CD4-positive, CD25-positive, alpha-beta regulatory T cell (primary cell): ENCODE measurements at regions not wholly inside any gene's neighbourhood (a gene's known extent, or its start where the extent isn't known, plus 50 kb on each side); places are given as distances from the start of the nearest gene placed in this dataset.

Experiments used
- ATAC-seq, 2 donors: fragments of 150-1000 bp; cut with Tn5 transposase; one replicate each; pipeline ENCODE4 v1.10.0; 2021; ENCODE audit warnings: low read depth in 2 of 2, moderate number of reproducible peaks in 2 of 2, moderate library complexity in 1 of 2
- DNase-seq, 3 donors: peaks; one replicate each; pipeline versions ENCODE4 v3.0.0 to v3.0.0-alpha.2; 2012 to 2022; ENCODE audit warnings: mixed read lengths in 1 of 3
- H3K27ac ChIP-seq: one replicate; pipeline ENCODE4 v1.7.0; 2013; ENCODE audit warnings: mild to moderate bottlenecking, low read length; ENCODE audit not compliant: insufficient read depth, poor library complexity, severe bottlenecking
- H3K27me3 ChIP-seq: one replicate; pipeline ENCODE4 v1.7.0; 2013; ENCODE audit warnings: low read length; ENCODE audit not compliant: control insufficient read depth, insufficient read depth
- H3K36me3 ChIP-seq: one replicate; pipeline ENCODE4 v1.7.0; 2013; ENCODE audit warnings: mild to moderate bottlenecking, low read length, moderate library complexity; ENCODE audit not compliant: control insufficient read depth, insufficient read depth
- H3K4me1 ChIP-seq: 2 replicates; pipeline ENCODE4 v1.7.0; 2013; ENCODE audit warnings: mild to moderate bottlenecking, low read length; ENCODE audit not compliant: insufficient read depth, control insufficient read depth, poor library complexity, severe bottlenecking
- H3K4me3 ChIP-seq: one replicate; pipeline ENCODE4 v1.7.0; 2013; ENCODE audit warnings: low read depth, mild to moderate bottlenecking, low read length, moderate library complexity
- H3K9me3 ChIP-seq, 2 experiments: 1 replicate in 1 of 2; 2 replicates in 1 of 2; pipeline ENCODE4 v1.7.0; 2013; ENCODE audit warnings: low read length in 2 of 2, mild to moderate bottlenecking in 1 of 2, moderate library complexity in 1 of 2; ENCODE audit not compliant: control insufficient read depth in 2 of 2
- H3K27ac Mint-ChIP-seq, 3 donors: one replicate each; pipeline ENCODE4 v1.8.0; 2020 to 2022; ENCODE audit warnings: mild to moderate bottlenecking in 3 of 3, mixed read lengths in 3 of 3, moderate library complexity in 2 of 3
- H3K27me3 Mint-ChIP-seq: one replicate; pipeline ENCODE4 v1.8.0; 2022; ENCODE audit warnings: mild to moderate bottlenecking, mixed read lengths
- H3K36me3 Mint-ChIP-seq: one replicate; pipeline ENCODE4 v1.8.0; 2020; ENCODE audit warnings: mixed read lengths
- H3K4me1 Mint-ChIP-seq, 4 donors: one replicate each; pipeline ENCODE4 v1.8.0; 2020 to 2022; ENCODE audit warnings: mixed read lengths in 4 of 4, mild to moderate bottlenecking in 1 of 4
- H3K4me3 Mint-ChIP-seq, 4 donors: one replicate each; pipeline ENCODE4 v1.8.0; 2020 to 2022; ENCODE audit warnings: mild to moderate bottlenecking in 4 of 4, mixed read lengths in 4 of 4, moderate library complexity in 3 of 4
- H3K9me3 Mint-ChIP-seq, 7 donors: one replicate each; pipeline ENCODE4 v1.8.0; 2020 to 2022; ENCODE audit warnings: mixed read lengths in 7 of 7, mild to moderate bottlenecking in 3 of 7, moderate library complexity in 2 of 7

DNA sequence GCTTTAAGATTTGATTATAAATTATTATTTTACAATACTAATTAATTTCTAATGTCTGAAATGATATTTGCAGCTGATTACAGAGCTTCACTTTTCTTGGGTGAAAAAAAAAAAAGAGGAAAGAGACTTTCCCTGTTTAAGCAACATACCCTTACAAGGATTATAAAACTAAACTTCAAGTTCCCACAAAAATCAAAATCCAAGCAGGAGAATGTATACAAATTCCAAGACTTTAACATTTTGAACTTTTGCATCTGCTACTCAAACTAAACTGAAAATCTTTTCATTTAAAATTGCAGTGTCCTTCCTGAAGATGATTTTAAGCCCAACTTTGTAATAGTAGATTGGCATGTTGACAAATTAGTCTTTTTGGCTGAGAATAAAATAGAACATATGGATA is 742.4 kb upstream of the INTU start:
- Histone ChIP-seq H3K4me1 (no peaks in the 10 kb centered on the region), H3K27ac (no peak overlapping the region), H3K27me3 (no peaks in the 10 kb centered on the region), H3K36me3 (no peaks in the 10 kb centered on the region), H3K4me3 (no peak overlapping the region), H3K9me3 (peaks cover 3% of the 10 kb centered on the region in 2 experiments)
- ATAC-seq (no peak), DNase-seq (no peak)
- Mint-ChIP-seq H3K27me3 (no peaks in the 10 kb centered on the region), H3K4me3 (no peak overlapping the region), H3K27ac (no peak overlapping the region), H3K36me3 (no peaks in the 10 kb centered on the region), H3K9me3 (peaks cover 0 to 17% (median 10%) of the 10 kb centered on the region in 7 donors), H3K4me1 (no peaks in the 10 kb centered on the region)

DNA sequence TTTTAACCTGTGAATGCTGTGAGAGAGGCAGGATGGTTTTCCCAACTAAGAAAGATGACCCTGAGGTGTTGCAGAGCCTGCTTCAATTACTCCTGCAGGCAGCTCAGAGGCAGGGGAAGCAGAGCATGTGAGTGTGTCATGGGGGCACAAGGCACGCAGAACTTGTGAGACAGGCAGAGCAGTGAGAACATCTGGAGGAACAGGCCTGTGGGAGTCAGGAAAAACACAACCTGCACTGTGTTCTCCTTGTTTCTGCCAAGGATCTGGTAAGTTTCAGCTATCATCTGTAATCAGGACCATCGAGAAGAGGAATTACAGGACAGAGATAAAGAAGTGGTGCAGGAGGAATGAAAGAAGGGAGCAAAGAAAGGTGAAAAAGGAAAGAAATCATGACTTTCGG is 741.8 kb upstream of the INTU start:
- no peaks in the 10 kb centered on the region for H3K36me3 ChIP-seq
- DNase-seq (no peak), ATAC-seq (no peak)
- Mint-ChIP-seq H3K36me3 (no peaks in the 10 kb centered on the region), H3K27me3 (no peaks in the 10 kb centered on the region), H3K27ac (no peak overlapping the region), H3K9me3 (peaks cover 0 to 22% (median 9%) of the 10 kb centered on the region in 7 donors), H3K4me1 (no peaks in the 10 kb centered on the region), H3K4me3 (no peak overlapping the region)
- H3K9me3 ChIP-seq, result peaks cover 5% of the 10 kb centered on the region in 2 experiments
- no peaks in the 10 kb centered on the region for H3K27me3 ChIP-seq
- no peak overlapping the region for H3K27ac ChIP-seq
- H3K4me1 ChIP-seq, result no peaks in the 10 kb centered on the region
- no peak overlapping the region for H3K4me3 ChIP-seq

DNA sequence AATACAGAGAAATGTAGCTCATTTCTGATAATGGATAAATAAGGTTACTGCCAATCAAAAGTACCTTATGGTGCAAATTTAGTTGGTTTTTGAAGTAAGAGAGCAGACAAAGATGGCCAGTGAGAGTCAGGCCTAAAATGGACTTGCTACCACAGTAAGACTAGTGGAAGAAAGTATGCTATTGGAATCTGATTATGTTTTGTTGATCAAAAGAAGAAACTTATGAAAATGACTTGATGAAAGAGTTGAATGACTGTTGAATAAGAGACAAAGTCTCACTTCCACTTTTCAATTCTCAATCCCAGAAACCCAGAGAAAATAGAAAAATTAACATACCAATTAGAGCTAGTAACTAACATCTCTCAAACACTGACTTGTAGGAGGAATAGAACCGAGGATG is 737.8 kb upstream of the INTU start:
- no peaks in the 10 kb centered on the region for H3K27me3 Mint-ChIP-seq
- no peak overlapping the region for H3K27ac Mint-ChIP-seq
- no peak for ATAC-seq
- no peaks in the 10 kb centered on the region for H3K36me3 Mint-ChIP-seq
- H3K4me3 ChIP-seq, result no peak overlapping the region
- DNase-seq, result no peak
- H3K9me3 Mint-ChIP-seq, result peaks cover 0 to 41% (median 13%) of the 10 kb centered on the region in 7 donors
- H3K4me1 Mint-ChIP-seq, result no peaks in the 10 kb centered on the region
- no peaks in the 10 kb centered on the region for H3K36me3 ChIP-seq
- no peak overlapping the region for H3K27ac ChIP-seq
- H3K4me1 ChIP-seq, result no peaks in the 10 kb centered on the region
- no peak overlapping the region for H3K4me3 Mint-ChIP-seq
- no peaks in the 10 kb centered on the region for H3K27me3 ChIP-seq
- H3K9me3 ChIP-seq, result peaks cover 5 to 13% of the 10 kb centered on the region in 2 experiments

DNA sequence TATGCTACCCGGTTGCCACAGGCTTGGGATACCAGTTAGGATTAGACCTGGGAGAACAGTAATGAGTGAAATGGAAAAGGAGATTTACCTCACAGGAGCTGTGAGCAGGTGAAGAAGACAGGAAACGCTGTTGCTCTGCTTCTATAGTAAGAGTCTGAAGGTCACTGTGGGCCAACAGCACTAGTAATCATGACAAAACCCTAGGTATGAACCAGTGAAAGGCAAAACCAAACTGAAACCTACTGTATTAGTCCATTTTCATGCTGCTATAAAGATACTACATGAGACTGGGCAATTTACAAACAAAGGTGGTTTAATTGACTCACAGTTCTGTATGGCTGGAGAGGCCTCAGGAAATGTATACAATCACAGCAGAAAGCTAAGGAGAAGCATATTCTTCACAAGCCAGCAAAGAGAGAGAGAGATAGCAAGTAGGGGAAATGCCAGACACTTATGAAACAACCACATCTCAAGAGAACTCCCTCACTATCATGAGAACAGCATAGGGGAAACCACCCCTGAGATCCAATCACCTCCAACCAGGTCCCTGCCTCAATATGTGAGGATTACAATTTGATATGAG is 736.7 kb upstream of the INTU start:
- Histone ChIP-seq H3K27ac (no peak overlapping the region), H3K4me1 (no peaks in the 10 kb centered on the region), H3K27me3 (no peaks in the 10 kb centered on the region), H3K36me3 (no peaks in the 10 kb centered on the region), H3K4me3 (no peak overlapping the region), H3K9me3 (peaks cover 5 to 13% of the 10 kb centered on the region in 2 experiments)
- H3K9me3 Mint-ChIP-seq, result peaks cover 0 to 41% (median 13%) of the 10 kb centered on the region in 7 donors
- DNase-seq, result no peak
- H3K27me3 Mint-ChIP-seq, result no peaks in the 10 kb centered on the region
- H3K4me3 Mint-ChIP-seq, result no peak overlapping the region
- no peaks in the 10 kb centered on the region for H3K36me3 Mint-ChIP-seq
- no peak overlapping the region for H3K27ac Mint-ChIP-seq
- ATAC-seq, result no peak
- no peaks in the 10 kb centered on the region for H3K4me1 Mint-ChIP-seq

DNA sequence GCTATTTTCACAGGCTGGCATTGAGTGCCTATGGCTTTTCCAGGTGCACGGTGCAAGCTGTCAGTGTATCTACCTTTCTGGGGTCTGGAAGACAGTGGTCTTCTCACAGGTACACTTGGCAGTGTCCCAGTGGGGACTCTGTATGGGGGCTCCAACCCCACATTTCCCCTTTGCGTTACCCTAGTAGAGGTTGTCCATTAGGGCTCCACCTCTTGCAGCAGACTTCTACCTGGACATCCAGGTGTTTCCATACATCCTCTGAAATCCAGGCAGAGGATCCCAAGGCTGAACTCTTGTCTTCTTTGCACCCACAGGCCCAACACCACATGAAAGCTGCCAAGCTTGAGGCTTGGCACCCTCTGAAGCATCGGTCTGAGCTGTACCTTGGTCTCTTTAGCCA is 735.7 kb upstream of the INTU start:
- Mint-ChIP-seq H3K27ac (no peak overlapping the region), H3K4me3 (no peak overlapping the region), H3K4me1 (no peaks in the 10 kb centered on the region), H3K36me3 (no peaks in the 10 kb centered on the region), H3K9me3 (peaks cover 0 to 41% (median 9%) of the 10 kb centered on the region in 7 donors), H3K27me3 (no peaks in the 10 kb centered on the region)
- DNase-seq (no peak), ATAC-seq (no peak)
- Histone ChIP-seq H3K9me3 (peaks cover 5 to 13% of the 10 kb centered on the region in 2 experiments), H3K4me1 (no peaks in the 10 kb centered on the region), H3K27me3 (no peaks in the 10 kb centered on the region), H3K4me3 (no peak overlapping the region), H3K27ac (no peak overlapping the region), H3K36me3 (no peaks in the 10 kb centered on the region)

DNA sequence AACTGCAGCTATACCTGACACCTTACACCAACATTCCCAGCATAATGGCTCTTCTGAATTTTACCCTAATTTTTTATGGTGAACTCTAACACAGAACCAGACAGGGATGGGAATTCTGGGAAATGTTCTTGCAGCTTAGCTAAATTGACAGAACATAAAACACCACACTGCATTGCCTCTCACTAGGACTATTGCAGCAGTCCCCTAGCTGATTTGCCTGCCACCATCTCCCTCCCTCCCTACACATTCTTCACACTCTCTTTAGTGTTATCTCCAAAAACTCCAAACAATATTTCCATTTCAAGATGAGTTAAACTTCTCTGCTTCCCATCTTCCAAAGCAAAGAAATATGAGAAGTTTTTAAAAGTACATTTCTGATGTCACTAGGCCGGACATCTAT is 733.9 kb upstream of the INTU start:
- no peaks in the 10 kb centered on the region for H3K4me1 ChIP-seq
- H3K4me3 ChIP-seq, result no peak overlapping the region
- H3K27ac ChIP-seq, result no peak overlapping the region
- H3K27me3 Mint-ChIP-seq, result no peaks in the 10 kb centered on the region
- ATAC-seq, result no peak
- DNase-seq, result no peak
- H3K4me1 Mint-ChIP-seq, result no peaks in the 10 kb centered on the region
- H3K9me3 Mint-ChIP-seq, result peaks cover 0 to 33% (median 7%) of the 10 kb centered on the region in 7 donors
- H3K9me3 ChIP-seq, result peaks cover 5 to 13% of the 10 kb centered on the region in 2 experiments
- no peak overlapping the region for H3K27ac Mint-ChIP-seq
- no peaks in the 10 kb centered on the region for H3K27me3 ChIP-seq
- no peak overlapping the region for H3K4me3 Mint-ChIP-seq
- no peaks in the 10 kb centered on the region for H3K36me3 Mint-ChIP-seq
- H3K36me3 ChIP-seq, result no peaks in the 10 kb centered on the region

DNA sequence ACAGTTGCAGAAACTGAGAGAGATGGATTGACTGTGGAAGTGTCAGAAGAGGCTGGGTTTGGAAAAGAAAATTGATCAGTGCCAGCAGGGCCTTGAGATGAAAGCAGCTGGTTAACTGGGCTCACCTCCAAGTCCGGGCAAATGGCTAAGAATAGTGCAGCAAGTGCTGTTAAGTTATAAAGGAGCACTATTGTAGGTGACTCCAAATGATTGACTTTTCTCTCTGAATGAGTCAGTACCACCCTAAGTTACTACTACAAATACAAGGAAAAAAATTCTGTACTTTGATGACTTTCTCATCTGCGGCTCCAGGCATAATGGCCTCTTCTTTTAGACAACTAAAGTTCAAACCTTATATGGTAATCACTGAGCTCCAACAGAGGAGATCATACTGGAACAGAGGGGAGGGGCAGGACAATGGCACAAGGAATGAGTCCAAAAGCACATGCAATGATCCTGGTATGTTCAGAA is 733.4 kb upstream of the INTU start:
- H3K27ac ChIP-seq, result no peak overlapping the region
- H3K4me3 ChIP-seq, result no peak overlapping the region
- H3K9me3 ChIP-seq, result peaks cover 5 to 11% of the 10 kb centered on the region in 2 experiments
- Mint-ChIP-seq H3K27ac (no peak overlapping the region), H3K9me3 (peaks cover 0 to 28% (median 6%) of the 10 kb centered on the region in 7 donors), H3K36me3 (no peaks in the 10 kb centered on the region), H3K4me1 (no peaks in the 10 kb centered on the region), H3K4me3 (no peak overlapping the region), H3K27me3 (no peaks in the 10 kb centered on the region)
- ATAC-seq (no peak), DNase-seq (no peak)
- no peaks in the 10 kb centered on the region for H3K27me3 ChIP-seq
- H3K4me1 ChIP-seq, result no peaks in the 10 kb centered on the region
- no peaks in the 10 kb centered on the region for H3K36me3 ChIP-seq

DNA sequence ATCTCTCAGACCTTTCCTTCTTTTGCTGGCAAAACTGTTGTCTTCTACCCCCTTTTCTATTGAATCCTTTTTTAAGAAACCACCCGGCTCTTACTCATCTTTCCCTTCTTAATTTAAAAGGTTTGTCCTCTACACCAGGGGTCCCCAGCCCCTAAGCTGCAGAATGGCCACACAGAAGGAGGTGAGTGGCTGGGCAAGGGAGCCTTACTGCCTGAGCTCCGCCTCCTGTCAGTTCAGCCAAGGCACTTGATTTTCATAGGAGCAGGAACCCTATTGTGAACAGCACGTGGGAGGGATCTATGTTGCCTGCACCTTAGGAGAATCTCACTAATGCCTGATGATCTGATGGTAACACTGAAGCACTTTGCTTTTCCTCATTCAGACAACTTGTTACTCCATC is 726.3 kb upstream of the INTU start:
- Histone ChIP-seq H3K27ac (no peak overlapping the region), H3K36me3 (no peaks in the 10 kb centered on the region), H3K27me3 (no peaks in the 10 kb centered on the region), H3K4me3 (no peak overlapping the region), H3K4me1 (no peaks in the 10 kb centered on the region), H3K9me3 (no peaks in the 10 kb centered on the region)
- H3K4me3 Mint-ChIP-seq, result no peak overlapping the region
- H3K27ac Mint-ChIP-seq, result no peak overlapping the region
- H3K36me3 Mint-ChIP-seq, result no peaks in the 10 kb centered on the region
- no peaks in the 10 kb centered on the region for H3K4me1 Mint-ChIP-seq
- ATAC-seq (no peak), DNase-seq (no peak)
- no peaks in the 10 kb centered on the region for H3K27me3 Mint-ChIP-seq
- H3K9me3 Mint-ChIP-seq, result peaks cover 1 to 11% (median 4%) of the 10 kb centered on the region in 7 donors
